ENCODE measurements at regions not wholly inside any gene's neighbourhood (a gene's known extent, or its start where the extent isn't known, plus 50 kb on each side); places are given as distances from the start of the nearest gene placed in this dataset.
"Not testable (repeated sequence)": the region's sequence is repeated elsewhere in the genome, so short reads cannot be mapped to it uniquely, and the experiment has no call there.

GRCh38 chr1:29620631-29621030 is 384.3 kb downstream of the PTPRU start:
- Histone ChIP-seq H3K4me3 (no peak overlapping the region), H3K36me3 (no peaks in the 10 kb centered on the region), H3K4me1 (no peaks in the 10 kb centered on the region), H3K9me3 (no peaks in the 10 kb centered on the region), H3K27me3 (peaks cover 39% of the 10 kb centered on the region), H3K27ac (no peak overlapping the region)
- no peak for TF ChIP-seq POLR2A (IDR thresholded peaks at IDR 0.05)
- WGBS, 2 donors (ENCODE audit: low coverage in 1 of 2), result 60% methylated on average over 1 of the region's 7 CpGs
- no peak for ATAC-seq

DNA sequence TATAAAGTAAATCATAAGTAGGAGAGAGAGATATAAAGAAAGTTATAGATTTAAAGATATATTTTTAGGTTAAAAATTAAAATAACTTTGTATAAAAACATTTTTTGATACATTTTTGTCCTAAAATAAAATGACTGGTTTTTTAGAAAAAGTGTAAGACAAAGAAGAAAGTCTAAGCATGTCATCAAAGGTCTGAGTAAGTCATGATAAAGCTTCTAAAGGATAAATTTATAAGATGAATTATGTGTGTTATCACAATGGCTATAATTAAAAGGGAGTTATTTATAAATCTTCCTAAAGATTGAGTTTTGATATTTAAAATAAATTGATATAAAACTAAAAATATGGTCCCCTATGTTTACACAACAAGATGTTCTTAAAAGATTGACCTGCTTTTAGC is 370.9 kb downstream of the PTPRU start:
- Histone ChIP-seq H3K4me3 (no peak overlapping the region), H3K27ac (no peak overlapping the region), H3K9me3 (no peaks in the 10 kb centered on the region), H3K27me3 (peaks cover 10% of the 10 kb centered on the region), H3K4me1 (no peaks in the 10 kb centered on the region), H3K36me3 (no peaks in the 10 kb centered on the region)
- no peak for ATAC-seq
- TF ChIP-seq, protein P1, sequence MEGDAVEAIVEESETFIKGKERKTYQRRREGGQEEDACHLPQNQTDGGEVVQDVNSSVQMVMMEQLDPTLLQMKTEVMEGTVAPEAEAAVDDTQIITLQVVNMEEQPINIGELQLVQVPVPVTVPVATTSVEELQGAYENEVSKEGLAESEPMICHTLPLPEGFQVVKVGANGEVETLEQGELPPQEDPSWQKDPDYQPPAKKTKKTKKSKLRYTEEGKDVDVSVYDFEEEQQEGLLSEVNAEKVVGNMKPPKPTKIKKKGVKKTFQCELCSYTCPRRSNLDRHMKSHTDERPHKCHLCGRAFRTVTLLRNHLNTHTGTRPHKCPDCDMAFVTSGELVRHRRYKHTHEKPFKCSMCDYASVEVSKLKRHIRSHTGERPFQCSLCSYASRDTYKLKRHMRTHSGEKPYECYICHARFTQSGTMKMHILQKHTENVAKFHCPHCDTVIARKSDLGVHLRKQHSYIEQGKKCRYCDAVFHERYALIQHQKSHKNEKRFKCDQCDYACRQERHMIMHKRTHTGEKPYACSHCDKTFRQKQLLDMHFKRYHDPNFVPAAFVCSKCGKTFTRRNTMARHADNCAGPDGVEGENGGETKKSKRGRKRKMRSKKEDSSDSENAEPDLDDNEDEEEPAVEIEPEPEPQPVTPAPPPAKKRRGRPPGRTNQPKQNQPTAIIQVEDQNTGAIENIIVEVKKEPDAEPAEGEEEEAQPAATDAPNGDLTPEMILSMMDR (IDR thresholded peaks at IDR 0.05), result no peak
- TF ChIP-seq POLR2AphosphoS5 (IDR thresholded peaks at IDR 0.05), result no peak
- TF ChIP-seq POLR2A (IDR thresholded peaks at IDR 0.05), result no peak
- no peak for TF ChIP-seq EP300 (IDR thresholded peaks at IDR 0.05)

DNA sequence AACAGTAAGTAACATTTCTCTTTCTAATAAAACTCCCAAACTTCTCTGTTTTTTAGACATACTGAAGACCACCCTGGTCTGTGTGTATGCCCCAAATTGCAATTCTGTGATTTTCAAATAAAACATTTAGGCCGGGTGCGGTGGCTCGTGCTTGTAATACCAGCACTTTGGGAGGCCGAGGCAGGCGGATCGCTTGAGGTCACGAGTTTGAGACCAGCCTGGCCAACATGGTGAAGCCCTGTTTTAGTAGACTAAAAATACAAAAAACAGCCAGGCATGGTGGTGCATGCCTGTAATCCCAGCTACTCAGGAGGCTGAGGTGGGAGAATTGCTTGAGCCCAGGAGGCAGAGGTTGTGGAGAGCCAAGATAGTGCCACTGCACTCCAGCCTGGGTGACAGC is 368.5 kb downstream of the PTPRU start:
- H3K4me3 ChIP-seq, ATAC-seq: not testable (repeated sequence)
- 84% methylated on average over 5 of the region's 7 CpGs; no CpG with 5 or more reads in 1 of the 2 donors for WGBS, 2 donors (ENCODE audit: low coverage in 1 of 2)

DNA sequence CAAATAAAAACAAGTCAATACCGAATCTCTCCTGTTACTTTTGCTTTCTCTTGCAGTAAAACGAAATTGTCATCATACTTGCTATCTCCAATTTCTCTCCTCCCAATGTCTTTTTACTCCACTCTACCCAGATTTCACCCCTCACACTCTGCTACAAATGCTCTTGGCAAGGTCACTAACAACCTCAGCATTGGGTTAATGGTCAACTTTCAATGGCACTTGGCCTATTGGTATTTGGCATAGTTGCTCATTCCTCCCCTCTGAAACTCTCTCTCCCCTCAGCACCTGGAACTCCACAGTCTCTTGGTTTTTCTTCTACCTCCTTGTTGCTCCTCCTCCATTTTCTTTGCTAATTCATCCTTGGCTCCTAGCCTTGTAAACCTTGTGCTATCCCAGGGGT is 367.3 kb downstream of the PTPRU start:
- Histone ChIP-seq H3K27me3 (peaks cover 31% of the 10 kb centered on the region), H3K4me3 (no peak overlapping the region), H3K36me3 (no peaks in the 10 kb centered on the region), H3K27ac (no peak overlapping the region), H3K4me1 (no peaks in the 10 kb centered on the region), H3K9me3 (no peaks in the 10 kb centered on the region)
- WGBS, 2 donors (ENCODE audit: low coverage in 1 of 2), result 83 to 94% methylated on average over 2 of the region's 2 CpGs
- TF ChIP-seq POLR2A (IDR thresholded peaks at IDR 0.05), result no peak
- TF ChIP-seq EP300 (IDR thresholded peaks at IDR 0.05), result no peak
- TF ChIP-seq, protein P1 (IDR thresholded peaks at IDR 0.05), result no peak
- no peak for TF ChIP-seq POLR2AphosphoS5 (IDR thresholded peaks at IDR 0.05)
- no peak for ATAC-seq

More for the DNA sequence above, 368.5 kb downstream of the PTPRU start:
- not testable (repeated sequence) for H3K36me3 ChIP-seq, H3K9me3 ChIP-seq, H3K27ac ChIP-seq, H3K4me1 ChIP-seq
- H3K27me3 ChIP-seq, result peaks cover 19% of the 10 kb centered on the region

GRCh38 chr1:29602203-29602602 is 365.9 kb downstream of the PTPRU start:
- H3K27ac ChIP-seq, result no peak overlapping the region
- peaks cover 40% of the 10 kb centered on the region for H3K27me3 ChIP-seq
- TF ChIP-seq POLR2AphosphoS5 (IDR thresholded peaks at IDR 0.05) (no peak), POLR2A (IDR thresholded peaks at IDR 0.05) (no peak), EP300 (IDR thresholded peaks at IDR 0.05) (no peak)
- TF ChIP-seq, protein P1 (IDR thresholded peaks at IDR 0.05), result no peak
- H3K9me3 ChIP-seq, result no peaks in the 10 kb centered on the region
- 100% methylated on average over 1 of the region's 3 CpGs; no CpG with 5 or more reads in 1 of the 2 donors for WGBS, 2 donors (ENCODE audit: low coverage in 1 of 2)
- no peaks in the 10 kb centered on the region for H3K4me1 ChIP-seq
- H3K4me3 ChIP-seq, result no peak overlapping the region
- ATAC-seq, result no peak
- H3K36me3 ChIP-seq, result no peaks in the 10 kb centered on the region

DNA sequence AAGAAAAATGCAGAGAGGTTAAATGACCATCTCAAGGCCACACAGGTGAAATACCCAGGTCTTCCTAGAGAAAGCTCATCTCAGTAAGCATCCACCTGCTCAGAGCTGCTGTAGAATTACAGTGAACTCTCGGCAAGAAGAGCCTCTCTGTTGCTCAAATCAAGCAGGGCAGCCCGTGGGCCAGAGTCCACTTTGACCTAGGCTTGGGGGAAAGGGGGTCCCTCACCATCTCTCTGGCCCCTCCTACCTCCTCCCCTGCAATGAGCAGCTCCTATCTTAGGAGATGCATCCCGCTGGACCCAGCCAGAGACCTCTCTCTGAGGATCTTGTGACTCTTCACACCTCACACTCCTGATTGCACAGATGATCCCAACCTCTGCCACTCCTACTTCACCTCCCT is 364.7 kb downstream of the PTPRU start:
- Histone ChIP-seq H3K27ac (no peak overlapping the region), H3K36me3 (no peaks in the 10 kb centered on the region), H3K4me3 (no peak overlapping the region), H3K4me1 (no peaks in the 10 kb centered on the region), H3K27me3 (peaks cover 46% of the 10 kb centered on the region), H3K9me3 (no peaks in the 10 kb centered on the region)
- TF ChIP-seq POLR2AphosphoS5 (IDR thresholded peaks at IDR 0.05), result no peak
- TF ChIP-seq, protein P1 (IDR thresholded peaks at IDR 0.05), result no peak
- TF ChIP-seq EP300 (IDR thresholded peaks at IDR 0.05), result no peak
- TF ChIP-seq POLR2A (IDR thresholded peaks at IDR 0.05), result no peak
- 57 to 83% methylated on average over 1 to 3 of the region's 3 CpGs for WGBS, 2 donors (ENCODE audit: low coverage in 1 of 2)
- ATAC-seq, result no peak
